ENCODE measurements at regions not wholly inside any gene's neighbourhood (a gene's known extent, or its start where the extent isn't known, plus 50 kb on each side); places are given as distances from the start of the nearest gene placed in this dataset.

GRCh38 chr5:110900829-110901228, 162.0 kb downstream of the SLC25A46 start:
- TF ChIP-seq CTCF (conservative IDR thresholded peaks at IDR 0.05; ENCODE audit: low read depth, low read length) (no peak), EZH2phosphoT487 (IDR thresholded peaks at IDR 0.05; ENCODE audit: borderline replicate concordance, low read length) (no peak)
